GM03348 (cell line): ENCODE measurements at regions not wholly inside any gene's neighbourhood (a gene's known extent, or its start where the extent isn't known, plus 50 kb on each side); places are given as distances from the start of the nearest gene placed in this dataset.

ENCODE experiments used
- DNase-seq: peaks from one replicate; pipeline ENCODE4 v3.0.0; 2012; ENCODE audit warnings: low spot score

- peak; percentile 83 for DNase-seq
Measured at GRCh38 chr7:17234398-17235031, 63.9 kb upstream of the AHR start.

- DNase-seq = no peak
Measured at GRCh38 chr7:17236171-17236570, 62.3 kb upstream of the AHR start.

- no peak for DNase-seq
Measured at GRCh38 chr7:17236603-17237002, 61.8 kb upstream of the AHR start.

GRCh38 chr7:17239046-17239445 is 59.4 kb upstream of the AHR start:
- DNase-seq = no peak

- peak; percentile 36 for DNase-seq
Measured at GRCh38 chr7:17239683-17240521, 58.5 kb upstream of the AHR start.

- DNase-seq = no peak
Measured at GRCh38 chr7:17242504-17242903, 55.9 kb upstream of the AHR start.

DNA sequence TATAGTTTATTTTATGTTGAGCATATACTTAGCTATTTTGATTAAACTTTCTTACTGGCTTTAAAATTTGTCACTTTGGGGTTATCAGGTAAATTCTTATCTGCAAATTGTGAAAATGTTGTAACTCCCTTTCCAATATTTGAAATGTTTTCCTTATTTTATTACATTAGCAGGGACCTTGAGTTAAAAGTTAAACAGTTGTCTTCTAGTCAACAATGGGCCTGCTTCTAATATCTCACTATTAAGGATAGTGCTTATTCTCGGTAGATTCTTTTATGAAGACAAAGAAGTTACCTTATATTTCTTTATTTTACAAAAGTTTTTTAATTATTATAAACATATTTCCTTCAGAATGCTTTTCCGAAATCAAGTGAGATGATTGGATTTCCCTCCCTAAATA is 53.7 kb upstream of the AHR start:
- DNase-seq = no peak

DNA sequence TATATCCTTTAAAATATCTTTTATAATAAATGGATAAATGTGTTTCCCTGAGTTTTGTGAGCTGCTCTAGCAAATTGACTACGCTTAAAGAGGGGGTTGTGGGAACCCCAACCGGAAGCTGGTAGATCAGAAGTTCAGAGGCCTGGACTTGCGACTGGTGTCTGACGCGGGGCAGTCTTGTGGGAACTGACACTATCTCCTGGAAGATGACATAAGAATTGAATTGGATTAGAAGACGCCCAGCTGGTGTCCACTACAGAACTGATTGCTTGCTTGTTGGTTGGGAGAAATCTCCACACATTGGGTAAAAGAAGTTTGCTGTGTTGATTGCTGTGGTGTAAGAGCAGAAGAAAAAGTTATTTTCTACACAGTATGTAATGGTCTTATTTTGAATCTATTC is 51.1 kb upstream of the AHR start:
- DNase-seq = no peak

GRCh38 chr7:17248527-17248926 is 49.9 kb upstream of the AHR start:
- no peak for DNase-seq
